Mesenchymal stem cell (in vitro differentiated cells and primary cell): ENCODE measurements at regions not wholly inside any gene's neighbourhood (a gene's known extent, or its start where the extent isn't known, plus 50 kb on each side); places are given as distances from the start of the nearest gene placed in this dataset.

Experiments
- DNase-seq: peaks from one replicate; pipeline ENCODE4 v3.0.0-alpha.2; 2013
- H2AFZ ChIP-seq: one replicate; pipeline ENCODE4 v1.6.1; 2013; ENCODE audit warnings: low read depth, mild to moderate bottlenecking, control low read depth, inconsistent platforms, low read length, moderate library complexity
- H2AK5ac ChIP-seq: 2 replicates; pipeline ENCODE4 v1.6.1; 2013; ENCODE audit warnings: low read length, moderate library complexity, mild to moderate bottlenecking, inconsistent platforms; ENCODE audit not compliant: severe bottlenecking
- H2BK120ac ChIP-seq: one replicate; pipeline ENCODE4 v1.6.1; 2013; ENCODE audit warnings: low read depth, mild to moderate bottlenecking, inconsistent platforms, low read length, moderate library complexity
- H2BK12ac ChIP-seq, 2 experiments: one replicate each; pipeline ENCODE4 v1.6.1; 2013; ENCODE audit warnings: inconsistent platforms in 2 of 2, low read length in 2 of 2, mild to moderate bottlenecking in 2 of 2, moderate library complexity in 2 of 2, control low read depth in 1 of 2
- H2BK15ac ChIP-seq: one replicate; pipeline ENCODE4 v1.6.1; 2013; ENCODE audit warnings: mild to moderate bottlenecking, low read depth, inconsistent platforms; ENCODE audit not compliant: poor library complexity, severe bottlenecking
- H2BK5ac ChIP-seq: 2 replicates; pipeline ENCODE4 v1.6.1; 2013; ENCODE audit warnings: low read depth, mild to moderate bottlenecking, low read length, control low read depth, inconsistent platforms; ENCODE audit not compliant: poor library complexity, severe bottlenecking
- H3K14ac ChIP-seq, 2 experiments: one replicate each; pipeline ENCODE4 v1.6.1; 2013; ENCODE audit warnings: inconsistent platforms in 2 of 2, low read length in 2 of 2, control low read depth in 1 of 2, mild to moderate bottlenecking in 1 of 2, moderate library complexity in 1 of 2
- H3K18ac ChIP-seq, 2 experiments: one replicate each; pipeline ENCODE4 v1.6.1; 2013; ENCODE audit warnings: inconsistent platforms in 2 of 2, low read length in 2 of 2, control low read depth in 1 of 2, low read depth in 1 of 2, mild to moderate bottlenecking in 1 of 2
- H3K23ac ChIP-seq, 2 experiments: one replicate each; pipeline ENCODE4 v1.6.1; 2013; ENCODE audit warnings: inconsistent platforms in 2 of 2, low read length in 2 of 2, mild to moderate bottlenecking in 2 of 2, moderate library complexity in 2 of 2, control low read depth in 1 of 2
- H3K27ac ChIP-seq: 2 replicates; pipeline ENCODE4 v1.5.1; 2013; ENCODE audit warnings: mild to moderate bottlenecking, moderate library complexity, low read length, control low read depth, inconsistent platforms; ENCODE audit not compliant: poor library complexity, severe bottlenecking
- H3K27me3 ChIP-seq, 2 experiments: 2 replicates each; pipeline versions ENCODE4 v1.6.1 to v1.7.0; 2013; ENCODE audit warnings: low read length in 2 of 2, mild to moderate bottlenecking in 2 of 2, moderate library complexity in 2 of 2, control low read depth in 1 of 2, inconsistent platforms in 1 of 2; ENCODE audit not compliant: control insufficient read depth in 1 of 2, insufficient read depth in 1 of 2
- H3K36me3 ChIP-seq, 2 experiments: 2 replicates each; pipeline versions ENCODE4 v1.6.1 to v1.7.0; 2013; ENCODE audit warnings: low read length in 2 of 2, control low read depth in 1 of 2, inconsistent platforms in 1 of 2, low read depth in 1 of 2, mild to moderate bottlenecking in 1 of 2; ENCODE audit not compliant: insufficient read depth in 2 of 2, control insufficient read depth in 1 of 2
- H3K4ac ChIP-seq, 2 experiments: one replicate each; pipeline ENCODE4 v1.6.1; 2013; ENCODE audit warnings: inconsistent platforms in 2 of 2, low read length in 2 of 2, mild to moderate bottlenecking in 2 of 2, moderate library complexity in 2 of 2, control low read depth in 1 of 2, low read depth in 1 of 2
- H3K4me1 ChIP-seq: 2 replicates; pipeline ENCODE4 v1.6.1; 2013; ENCODE audit warnings: low read depth, low read length, control low read depth; ENCODE audit not compliant: control insufficient read depth, insufficient read depth
- H3K4me2 ChIP-seq: 2 replicates; pipeline ENCODE4 v1.6.1; 2013; ENCODE audit warnings: low read length, mild to moderate bottlenecking, inconsistent platforms; ENCODE audit not compliant: poor library complexity, severe bottlenecking
- H3K4me3 ChIP-seq, 2 experiments: 2 replicates each; pipeline versions ENCODE4 v1.5.1 to v1.7.0; 2013; ENCODE audit warnings: low read length in 2 of 2, mild to moderate bottlenecking in 2 of 2, control low read depth in 1 of 2, low read depth in 1 of 2; ENCODE audit not compliant: insufficient read depth in 1 of 2
- H3K79me1 ChIP-seq: replicated peaks from 2 replicates; pipeline ENCODE4 v1.6.1; 2013; ENCODE audit warnings: mild to moderate bottlenecking, control low read depth, low read length, inconsistent platforms; ENCODE audit not compliant: poor library complexity, severe bottlenecking
- H3K9ac ChIP-seq: 2 replicates; pipeline ENCODE4 v1.7.0; 2013; ENCODE audit warnings: mild to moderate bottlenecking, low read length, moderate library complexity
- H3K9me3 ChIP-seq: 2 replicates; pipeline ENCODE4 v1.7.0; 2013; ENCODE audit warnings: mild to moderate bottlenecking, low read length; ENCODE audit not compliant: control insufficient read depth
- H4K8ac ChIP-seq: one replicate; pipeline ENCODE4 v1.6.1; 2013; ENCODE audit warnings: inconsistent platforms, mild to moderate bottlenecking, low read length, moderate library complexity
- H4K91ac ChIP-seq: one replicate; pipeline ENCODE4 v1.6.1; 2013; ENCODE audit warnings: mild to moderate bottlenecking, low read length, inconsistent platforms
- WGBS: methylation state at CpG from one replicate; pipeline ENCODE4 v1.1.7; 2013; ENCODE audit warnings: mixed read lengths; 5-methylcytosine and 5-hydroxymethylcytosine counted together

- H4K8ac ChIP-seq: no peak overlapping the region
- H3K9ac ChIP-seq: no peak overlapping the region
- no peak overlapping the region for H2BK15ac ChIP-seq
- H3K9me3 ChIP-seq: no peaks in the 10 kb centered on the region
- no peak overlapping the region for H3K27ac ChIP-seq
- H3K4me3 ChIP-seq: no peak overlapping the region
- no peak overlapping the region for H2BK5ac ChIP-seq
- H3K36me3 ChIP-seq: no peaks in the 10 kb centered on the region
- H3K4ac ChIP-seq: no peak overlapping the region
- no peak overlapping the region for H2AK5ac ChIP-seq
- no peak overlapping the region for H3K23ac ChIP-seq
- H2BK12ac ChIP-seq: no peak overlapping the region
- no peak overlapping the region for H2AFZ ChIP-seq
- H3K27me3 ChIP-seq: peaks cover 8 to 75% of the 10 kb centered on the region in 2 experiments
- H3K14ac ChIP-seq: no peak overlapping the region
- H3K18ac ChIP-seq: no peak overlapping the region
- WGBS: 28% methylated on average over 4 of the region's 4 CpGs
- DNase-seq: no peak
- H4K91ac ChIP-seq: no peak overlapping the region
- H3K4me1 ChIP-seq: peaks cover 2% of the 10 kb centered on the region
- H2BK120ac ChIP-seq: no peak overlapping the region
- no peak overlapping the region for H3K4me2 ChIP-seq
- H3K79me1 ChIP-seq: no peaks in the 10 kb centered on the region
These were observed 977.3 kb downstream of the UQCRFS1 start for GRCh38 chr19:28235606-28236125.

GRCh38 chr19:28234637-28235036, 978.3 kb downstream of the UQCRFS1 start:
- Histone ChIP-seq H2BK12ac (no peak overlapping the region), H2BK15ac (no peak overlapping the region), H3K9ac (no peak overlapping the region), H3K9me3 (no peaks in the 10 kb centered on the region), H3K27me3 (peaks cover 8 to 67% of the 10 kb centered on the region in 2 experiments), H3K27ac (peak overlapping the region; percentile 81), H2AFZ (no peak overlapping the region), H2BK120ac (no peak overlapping the region), H3K36me3 (no peaks in the 10 kb centered on the region), H3K14ac (no peak overlapping the region), H3K4ac (no peak overlapping the region), H3K4me2 (no peak overlapping the region), H3K4me3 (no peak overlapping the region), H3K4me1 (peaks cover 2% of the 10 kb centered on the region), H3K18ac (no peak overlapping the region), H3K79me1 (no peaks in the 10 kb centered on the region), H4K8ac (no peak overlapping the region), H3K23ac (no peak overlapping the region), H2BK5ac (no peak overlapping the region), H2AK5ac (peak overlapping the region; percentile 39), H4K91ac (no peak overlapping the region)
- 70% methylated on average over 5 of the region's 6 CpGs for WGBS
- no peak for DNase-seq

DNA sequence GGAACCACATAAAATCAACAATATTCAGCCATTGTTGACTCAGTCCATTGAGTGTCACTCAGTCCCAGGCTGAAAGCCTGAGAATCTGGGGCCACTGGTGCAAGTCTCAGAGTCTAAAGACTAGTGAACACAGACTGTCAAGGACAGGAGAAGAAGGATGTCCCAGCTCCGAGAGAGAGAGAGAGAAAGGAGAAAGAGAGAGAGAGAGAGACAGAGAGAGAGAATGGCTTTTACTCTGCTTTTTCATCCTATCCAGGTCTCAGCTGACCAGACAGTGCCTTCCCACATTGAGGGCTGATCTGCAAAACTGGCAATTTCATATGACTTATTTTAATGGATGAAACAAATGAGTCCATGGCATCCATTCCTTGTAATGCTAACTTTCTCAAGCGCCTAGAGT, 984.1 kb downstream of the UQCRFS1 start:
- WGBS: 80% methylated on average over 1 of the region's 2 CpGs
- no peak overlapping the region for H2AFZ ChIP-seq

GRCh38 chr19:28224441-28224840, 988.5 kb downstream of the UQCRFS1 start:
- Histone ChIP-seq H3K14ac (no peak overlapping the region), H3K9me3 (no peaks in the 10 kb centered on the region), H2AFZ (no peak overlapping the region), H3K23ac (no peak overlapping the region), H2BK15ac (no peak overlapping the region), H2BK12ac (no peak overlapping the region), H2BK5ac (no peak overlapping the region), H3K4me1 (peaks cover 8% of the 10 kb centered on the region), H3K79me1 (no peaks in the 10 kb centered on the region), H3K18ac (no peak overlapping the region), H4K8ac (no peak overlapping the region), H4K91ac (no peak overlapping the region), H3K4ac (no peak overlapping the region), H3K27ac (no peak overlapping the region), H3K4me3 (no peak overlapping the region), H3K36me3 (no peaks in the 10 kb centered on the region), H2BK120ac (no peak overlapping the region), H3K9ac (no peak overlapping the region), H3K27me3 (peaks cover 6 to 69% of the 10 kb centered on the region in 2 experiments), H2AK5ac (no peak overlapping the region), H3K4me2 (no peak overlapping the region)
- no peak for DNase-seq
- 81% methylated on average over 10 of the region's 10 CpGs for WGBS

More for the DNA sequence above, 984.1 kb downstream of the UQCRFS1 start:
- Histone ChIP-seq H3K9me3 (no peaks in the 10 kb centered on the region), H3K4ac (no peak overlapping the region), H4K8ac (no peak overlapping the region), H3K36me3 (no peaks in the 10 kb centered on the region), H2BK15ac (no peak overlapping the region), H3K79me1 (no peaks in the 10 kb centered on the region), H2BK12ac (no peak overlapping the region), H2BK5ac (no peak overlapping the region), H3K27ac (no peak overlapping the region), H4K91ac (no peak overlapping the region), H3K4me1 (peaks cover 1% of the 10 kb centered on the region), H3K9ac (no peak overlapping the region), H3K4me2 (no peak overlapping the region), H2AK5ac (no peak overlapping the region), H3K27me3 (peaks cover 0 to 64% of the 10 kb centered on the region in 2 experiments), H3K4me3 (no peak overlapping the region), H3K23ac (no peak overlapping the region), H3K14ac (no peak overlapping the region), H2BK120ac (no peak overlapping the region), H3K18ac (no peak overlapping the region)
- no peak for DNase-seq
